Activated CD4-positive, alpha-beta memory T cell treated with anti-CD3 and anti-CD28 coated beads for 36 hours (primary cell): ENCODE measurements at regions not wholly inside any gene's neighbourhood (a gene's known extent, or its start where the extent isn't known, plus 50 kb on each side); places are given as distances from the start of the nearest gene placed in this dataset.

Source experiments
- CTCF ChIA-PET: fragments of 350-600 bp; sonication (Branson Sonifier 250); formaldehyde crosslinking; loops from one replicate; lab custom pipeline; 2021; ENCODE audit warnings: antibody characterized with exemption, inconsistent platforms; lab: Charles Lee
- POLR2A ChIA-PET: fragments of 350-600 bp; sonication (Branson Sonifier 250); formaldehyde crosslinking; loops from one replicate; lab custom pipeline; 2021; ENCODE audit warnings: antibody characterized with exemption; lab: Charles Lee
- DNase-seq: peaks from one replicate; pipeline ENCODE4 v3.0.0-alpha.2; 2020
- H3K27ac Mint-ChIP-seq: one replicate; pipeline ENCODE4 v1.8.0; 2021; ENCODE audit warnings: mixed read lengths
- H3K27me3 Mint-ChIP-seq: one replicate; pipeline ENCODE4 v1.8.0; 2021; ENCODE audit warnings: mixed read lengths
- H3K36me3 Mint-ChIP-seq: one replicate; pipeline ENCODE4 v1.8.0; 2021; ENCODE audit warnings: mixed read lengths
- H3K4me1 Mint-ChIP-seq: one replicate; pipeline ENCODE4 v1.8.0; 2021; ENCODE audit warnings: low read depth, mixed read lengths
- H3K4me3 Mint-ChIP-seq: one replicate; pipeline ENCODE4 v1.8.0; 2021; ENCODE audit warnings: mild to moderate bottlenecking, mixed read lengths
- H3K9me3 Mint-ChIP-seq: one replicate; pipeline ENCODE4 v1.8.0; 2021; ENCODE audit warnings: mixed read lengths
- intact Hi-C: fragments of 100-400 bp; cut with micrococcal nuclease; formaldehyde crosslinking; loops from one replicate; pipeline ENCODE4 v1.15.1; 2023

GRCh38 chr20:39289831-39290230, 327.7 kb downstream of the DHX35 start:
- intact Hi-C loops: no loop called here
- POLR2A ChIA-PET: no interaction called here
- Mint-ChIP-seq H3K4me1 (no peaks in the 10 kb centered on the region), H3K9me3 (no peaks in the 10 kb centered on the region), H3K27ac (no peak overlapping the region), H3K4me3 (no peak overlapping the region), H3K27me3 (peaks cover 8% of the 10 kb centered on the region), H3K36me3 (no peaks in the 10 kb centered on the region)
- no peak for DNase-seq
- CTCF ChIA-PET: interaction anchor here (1.2 kb wide), 1 partner anchor 16 kb away, joined by 5 read pairs; no protein-coding TSS in a partner anchor

- Mint-ChIP-seq H3K9me3 (no peaks in the 10 kb centered on the region), H3K4me1 (no peaks in the 10 kb centered on the region), H3K36me3 (no peaks in the 10 kb centered on the region), H3K4me3 (no peak overlapping the region), H3K27me3 (peaks cover 8% of the 10 kb centered on the region), H3K27ac (no peak overlapping the region)
- POLR2A ChIA-PET: no interaction called here
- intact Hi-C loops: no loop called here
- no peak for DNase-seq
- CTCF ChIA-PET: interaction anchor here (1.2 kb wide), 1 partner anchor 16 kb away, joined by 5 read pairs; no protein-coding TSS in a partner anchor
These were observed 327.2 kb downstream of the DHX35 start for GRCh38 chr20:39289316-39289715.

GRCh38 chr20:39283464-39283863, 321.3 kb downstream of the DHX35 start:
- DNase-seq: no peak
- Mint-ChIP-seq H3K27ac (no peak overlapping the region), H3K36me3 (no peaks in the 10 kb centered on the region), H3K4me1 (no peaks in the 10 kb centered on the region), H3K27me3 (peaks cover 10% of the 10 kb centered on the region), H3K4me3 (no peak overlapping the region), H3K9me3 (no peaks in the 10 kb centered on the region)
- POLR2A ChIA-PET: no interaction called here
- CTCF ChIA-PET: no interaction called here
- intact Hi-C loops: no loop called here

- Mint-ChIP-seq H3K4me3 (no peak overlapping the region), H3K27ac (no peak overlapping the region), H3K27me3 (peaks cover 7% of the 10 kb centered on the region), H3K9me3 (no peaks in the 10 kb centered on the region), H3K4me1 (no peaks in the 10 kb centered on the region), H3K36me3 (no peaks in the 10 kb centered on the region)
- POLR2A ChIA-PET: no interaction called here
- intact Hi-C loops: no loop called here
- CTCF ChIA-PET: no interaction called here
- DNase-seq: no peak
These were observed 320.5 kb downstream of the DHX35 start for GRCh38 chr20:39282619-39283092.

- H3K9me3 Mint-ChIP-seq: peaks cover 4% of the 10 kb centered on the region
- CTCF ChIA-PET: no interaction called here
- peaks cover 5% of the 10 kb centered on the region for H3K27me3 Mint-ChIP-seq
- POLR2A ChIA-PET: no interaction called here
- no peak overlapping the region for H3K4me3 Mint-ChIP-seq
- intact Hi-C loops: no loop called here
- no peaks in the 10 kb centered on the region for H3K36me3 Mint-ChIP-seq
- DNase-seq: no peak
- no peak overlapping the region for H3K27ac Mint-ChIP-seq
- H3K4me1 Mint-ChIP-seq: no peaks in the 10 kb centered on the region
These were observed 318.7 kb downstream of the DHX35 start for GRCh38 chr20:39280875-39281274.

GRCh38 chr20:39278230-39278788, 316.2 kb downstream of the DHX35 start:
- H3K36me3 Mint-ChIP-seq: no peaks in the 10 kb centered on the region
- peaks cover 2% of the 10 kb centered on the region for H3K27me3 Mint-ChIP-seq
- no peaks in the 10 kb centered on the region for H3K4me1 Mint-ChIP-seq
- no peak overlapping the region for H3K27ac Mint-ChIP-seq
- no peak overlapping the region for H3K4me3 Mint-ChIP-seq
- no peak for DNase-seq
- POLR2A ChIA-PET: no interaction called here
- CTCF ChIA-PET: interaction anchor here (5.6 kb wide), 1 partner anchor 12 kb away, joined by 49 read pairs; no protein-coding TSS in a partner anchor
- intact Hi-C loops: no loop called here
- H3K9me3 Mint-ChIP-seq: peaks cover 4% of the 10 kb centered on the region

GRCh38 chr20:39277185-39277584, 315.0 kb downstream of the DHX35 start:
- no peaks in the 10 kb centered on the region for H3K4me1 Mint-ChIP-seq
- CTCF ChIA-PET: interaction anchor here (5.6 kb wide), 1 partner anchor 10 kb away, joined by 49 read pairs; no protein-coding TSS in a partner anchor

GRCh38 chr20:39270837-39271604, 308.9 kb downstream of the DHX35 start:
- intact Hi-C loops: no loop called here
- no peaks in the 10 kb centered on the region for H3K9me3 Mint-ChIP-seq
- ChIA-PET POLR2A (no interaction called here), CTCF (no interaction called here)
- H3K4me1 Mint-ChIP-seq: no peaks in the 10 kb centered on the region
- no peaks in the 10 kb centered on the region for H3K36me3 Mint-ChIP-seq
- H3K4me3 Mint-ChIP-seq: no peak overlapping the region
- H3K27me3 Mint-ChIP-seq: no peaks in the 10 kb centered on the region
- no peak for DNase-seq
- H3K27ac Mint-ChIP-seq: no peak overlapping the region

More at GRCh38 chr20:39277185-39277584, 315.0 kb downstream of the DHX35 start:
- Mint-ChIP-seq H3K36me3 (no peaks in the 10 kb centered on the region), H3K4me3 (no peak overlapping the region), H3K9me3 (peaks cover 4% of the 10 kb centered on the region), H3K27me3 (no peaks in the 10 kb centered on the region), H3K27ac (no peak overlapping the region)
- no peak for DNase-seq
- POLR2A ChIA-PET: no interaction called here
- intact Hi-C loops: no loop called here

- ChIA-PET CTCF (interaction anchor here (1.2 to 6.4 kb wide), 5 partner anchors 7 to 1694 kb away, joined by 4 to 49 read pairs (median 10); no protein-coding TSS in a partner anchor), POLR2A (no interaction called here)
- Mint-ChIP-seq H3K27ac (no peak overlapping the region), H3K27me3 (no peaks in the 10 kb centered on the region), H3K4me3 (no peak overlapping the region), H3K9me3 (no peaks in the 10 kb centered on the region), H3K36me3 (no peaks in the 10 kb centered on the region), H3K4me1 (no peaks in the 10 kb centered on the region)
- intact Hi-C loops: loop anchor here (10.0 kb wide), 2 partner anchors 605 to 1415 kb away; partner anchors contain the start of gene MAFB
- no peak for DNase-seq
These were observed 307.5 kb downstream of the DHX35 start for GRCh38 chr20:39269493-39270217.

- Mint-ChIP-seq H3K9me3 (no peaks in the 10 kb centered on the region), H3K4me3 (no peak overlapping the region), H3K27ac (no peak overlapping the region), H3K27me3 (no peaks in the 10 kb centered on the region), H3K36me3 (no peaks in the 10 kb centered on the region), H3K4me1 (no peaks in the 10 kb centered on the region)
- ChIA-PET CTCF (interaction anchor here (0.6 to 6.4 kb wide), 8 partner anchors 8 to 1694 kb away, joined by 3 to 49 read pairs (median 6); no protein-coding TSS in a partner anchor), POLR2A (no interaction called here)
- intact Hi-C loops: loop anchor here (10.0 kb wide), 2 partner anchors 606 to 1416 kb away; partner anchors contain the start of gene MAFB
- peak; percentile 59 for DNase-seq
These were observed 306.9 kb downstream of the DHX35 start for GRCh38 chr20:39268981-39269461.

- no peaks in the 10 kb centered on the region for H3K4me1 Mint-ChIP-seq
- POLR2A ChIA-PET: no interaction called here
- CTCF ChIA-PET: interaction anchor here (0.6 to 6.4 kb wide), 8 partner anchors 8 to 1695 kb away, joined by 3 to 49 read pairs (median 6); no protein-coding TSS in a partner anchor
- H3K36me3 Mint-ChIP-seq: no peaks in the 10 kb centered on the region
- intact Hi-C loops: loop anchor here (10.0 kb wide), 2 partner anchors 606 to 1416 kb away; partner anchors contain the start of gene MAFB
- peaks cover under 1% of the 10 kb centered on the region for H3K27me3 Mint-ChIP-seq
- no peak overlapping the region for H3K4me3 Mint-ChIP-seq
- no peak overlapping the region for H3K27ac Mint-ChIP-seq
- no peaks in the 10 kb centered on the region for H3K9me3 Mint-ChIP-seq
- DNase-seq: no peak
These were observed 306.4 kb downstream of the DHX35 start for GRCh38 chr20:39268491-39268951.
